Mammary epithelial cell (primary cell): ENCODE measurements at regions not wholly inside any gene's neighbourhood (a gene's known extent, or its start where the extent isn't known, plus 50 kb on each side); places are given as distances from the start of the nearest gene placed in this dataset.

Experiments used
- CTCF ChIP-seq, 2 donors: IDR thresholded peaks in 1 of 2; conservative IDR thresholded peaks in 1 of 2; 2 replicates each; pipeline ENCODE4 v1.5.1; 2011 to 2012; ENCODE audit warnings: inconsistent platforms in 2 of 2, low read length in 2 of 2, mild to moderate bottlenecking in 2 of 2, control low read depth in 1 of 2, low read depth in 1 of 2; ENCODE audit not compliant: insufficient read depth in 1 of 2; ENCODE audit errors: extremely low read depth in 1 of 2
- EZH2 ChIP-seq: IDR thresholded peaks from 2 replicates; pipeline ENCODE4 v1.6.1; 2012; ENCODE audit warnings: low read length, inconsistent platforms, borderline replicate concordance

GRCh38 chr1:185398599-185398998 lies 81.6 kb upstream of the IVNS1ABP start:
- no peak for TF ChIP-seq EZH2
- no peak for TF ChIP-seq CTCF (conservative IDR thresholded peaks at IDR 0.05 in 1 of 2, IDR thresholded peaks at IDR 0.05 in 1 of 2; ENCODE audit: extremely low read depth in 1 of 2, insufficient read depth in 1 of 2, low read depth in 1 of 2, low read length in 2 of 2)
